Endothelial cell of umbilical vein (primary cell): ENCODE measurements at regions not wholly inside any gene's neighbourhood (a gene's known extent, or its start where the extent isn't known, plus 50 kb on each side); places are given as distances from the start of the nearest gene placed in this dataset.

ENCODE experiments used
- BruUV-seq: library from RNA; stranded (reverse); fragments of 400-500 nt; replicated peaks from 2 replicates; lab custom pipeline; 2021; lab: Mats Ljungman, UMichigan
- CTCF ChIA-PET: fragments of 300-600, 350-600 bp; sonication (Branson Sonifier 250); formaldehyde crosslinking; loops from one replicate; lab custom pipeline; 2021; ENCODE audit warnings: antibody characterized with exemption, inconsistent platforms; lab: Charles Lee
- POLR2A ChIA-PET: fragments of 300-600, 350-600 bp; sonication (Branson Sonifier 250); formaldehyde crosslinking; loops from one replicate; lab custom pipeline; 2021; ENCODE audit warnings: antibody characterized with exemption, inconsistent platforms; lab: Charles Lee
- DNase-seq: peaks from one replicate; pipeline ENCODE4 v3.0.0-alpha.2; 2011; ENCODE audit warnings: low read depth, low spot score
- FAIRE-seq: peaks from 2 replicates; lab custom pipeline; 2011; peaks lifted over from hg19 to GRCh38; lab: Jason Lieb, UNC
- H2AFZ ChIP-seq: 2 replicates; pipeline ENCODE4 v1.6.0; 2012; ENCODE audit warnings: low read depth, low read length, control low read depth, inconsistent platforms
- H3K27ac ChIP-seq: 2 replicates; pipeline ENCODE4 v1.5.1; 2011; ENCODE audit warnings: low read depth, mild to moderate bottlenecking, control low read depth, low read length, moderate library complexity; ENCODE audit not compliant: insufficient read depth
- H3K27me3 ChIP-seq, 2 experiments: 2 replicates each; pipeline versions ENCODE4 v1.6.0 to v1.6.1; 2011; ENCODE audit warnings: low read length in 2 of 2, mixed read lengths in 1 of 2; ENCODE audit not compliant: control insufficient read depth in 2 of 2, insufficient read depth in 2 of 2
- H3K36me3 ChIP-seq, 2 experiments: 2 replicates in 1 of 2; 3 replicates in 1 of 2; pipeline ENCODE4 v1.5.1; 2011; ENCODE audit warnings: low read length in 2 of 2, mild to moderate bottlenecking in 1 of 2, moderate library complexity in 1 of 2; ENCODE audit not compliant: control insufficient read depth in 2 of 2, insufficient read depth in 2 of 2; ENCODE audit errors: extremely low read depth in 1 of 2
- H3K4me1 ChIP-seq: 3 replicates; pipeline ENCODE4 v1.5.1; 2011; ENCODE audit warnings: mild to moderate bottlenecking, low read length; ENCODE audit not compliant: control insufficient read depth, insufficient read depth; ENCODE audit errors: extremely low read depth
- H3K4me2 ChIP-seq: 2 replicates; pipeline ENCODE4 v1.6.1; 2011; ENCODE audit warnings: low read length, control low read depth, mixed read lengths; ENCODE audit not compliant: insufficient read depth
- H3K4me3 ChIP-seq, 3 experiments: fragments of 200-600 bp in 1 of 3; sonication (generic), shearing (Covaris generic) in 1 of 3; replicated peaks in 1 of 3; 2 replicates each; pipeline ENCODE4 v1.5.1; 2011 to 2016; ENCODE audit warnings: control low read depth in 3 of 3, low read length in 3 of 3, mild to moderate bottlenecking in 2 of 3, inconsistent platforms in 1 of 3, low read depth in 1 of 3, moderate library complexity in 1 of 3; ENCODE audit not compliant: insufficient read depth in 1 of 3
- H3K79me2 ChIP-seq: 2 replicates; pipeline ENCODE4 v1.6.0; 2012; ENCODE audit warnings: low read length, inconsistent platforms; ENCODE audit not compliant: control insufficient read depth, insufficient read depth
- H3K9ac ChIP-seq: replicated peaks from 2 replicates; pipeline ENCODE3; 2011; ENCODE audit warnings: low read length, control low read depth; ENCODE audit not compliant: insufficient read depth; ENCODE audit errors: extremely low read depth
- H3K9me1 ChIP-seq: replicated peaks from 3 replicates; pipeline ENCODE4 v1.6.0; 2011; ENCODE audit warnings: mild to moderate bottlenecking, low read length; ENCODE audit not compliant: control insufficient read depth, insufficient read depth; ENCODE audit errors: extremely low read depth
- H3K9me3 ChIP-seq: replicated peaks from 2 replicates; pipeline ENCODE4 v1.5.1; 2012; ENCODE audit warnings: low read length, inconsistent platforms; ENCODE audit not compliant: control insufficient read depth, insufficient read depth
- H4K20me1 ChIP-seq: replicated peaks from 2 replicates; pipeline ENCODE3; 2011; ENCODE audit warnings: mild to moderate bottlenecking, low read length; ENCODE audit not compliant: control insufficient read depth, insufficient read depth; ENCODE audit errors: extremely low read depth
- CTCF ChIP-seq, 2 donors: IDR thresholded peaks; 1 replicate in 1 of 2; 2 replicates in 1 of 2; pipeline ENCODE4 v1.5.1; 2011; ENCODE audit warnings: low read length in 2 of 2, mild to moderate bottlenecking in 2 of 2, moderate library complexity in 2 of 2, control low read depth in 1 of 2, inconsistent platforms in 1 of 2, low read depth in 1 of 2; ENCODE audit not compliant: insufficient read depth in 1 of 2; ENCODE audit errors: extremely low read depth in 1 of 2
- EZH2 ChIP-seq: IDR thresholded peaks from 2 replicates; pipeline ENCODE4 v1.6.1; 2012; ENCODE audit warnings: borderline replicate concordance, low read depth, mild to moderate bottlenecking, moderate library complexity, low read length, inconsistent platforms; ENCODE audit not compliant: severe bottlenecking
- FOS ChIP-seq: IDR thresholded peaks from 2 replicates; pipeline ENCODE4 v1.6.1; 2011; ENCODE audit warnings: mild to moderate bottlenecking, low read length, moderate library complexity, borderline replicate concordance; ENCODE audit not compliant: insufficient read depth
- JUN ChIP-seq: IDR thresholded peaks from 2 replicates; pipeline ENCODE4 v1.6.1; 2011; ENCODE audit warnings: borderline replicate concordance, low read depth; ENCODE audit not compliant: insufficient read length, insufficient read depth
- MAX ChIP-seq: IDR thresholded peaks from 2 replicates; pipeline ENCODE4 v1.6.1; 2011; ENCODE audit not compliant: insufficient read depth, insufficient read length
- MYC ChIP-seq: IDR thresholded peaks from one replicate; pipeline ENCODE4 v1.6.1; 2011; ENCODE audit warnings: mild to moderate bottlenecking, low read depth, low read length
- POLR2AphosphoS5 ChIP-seq: IDR thresholded peaks from 2 replicates; pipeline ENCODE4 v1.6.1; 2012; ENCODE audit warnings: low read depth, mild to moderate bottlenecking, control low read depth, low read length, moderate library complexity; ENCODE audit not compliant: insufficient read depth
- dilution Hi-C: fragments of 300-500 bp; cut with MboI; formaldehyde crosslinking; loops from one replicate; pipeline ENCODE4 v1.15.0; 2019; ENCODE audit warnings: low sequenced_read_pairs; ENCODE audit not compliant: extremely low pct_ligation_motif_present
- intact Hi-C: fragments of 100-400 bp; cut with micrococcal nuclease; formaldehyde crosslinking; loops from one replicate; pipeline ENCODE4 v1.10.0; 2022

GRCh38 chr10:2866569-2866968 lies 200.8 kb upstream of the PFKP start:
- Histone ChIP-seq H2AFZ (no peak overlapping the region), H3K9ac (no peak overlapping the region), H3K9me1 (no peaks in the 10 kb centered on the region), H3K36me3 (no peaks in the 10 kb centered on the region), H3K27me3 (no peaks in the 10 kb centered on the region), H3K4me1 (no peaks in the 10 kb centered on the region), H3K9me3 (no peaks in the 10 kb centered on the region), H3K27ac (no peak overlapping the region), H3K4me3 (no peak overlapping the region), H4K20me1 (no peaks in the 10 kb centered on the region), H3K79me2 (no peaks in the 10 kb centered on the region), H3K4me2 (no peak overlapping the region)
- ChIA-PET POLR2A (no interaction called here), CTCF (no interaction called here)
- dilution Hi-C loops (no loop called here), intact Hi-C loops (no loop called here)
- BruUV-seq, result no TSS peak
- DNase-seq, result no peak
- TF ChIP-seq POLR2AphosphoS5, result no peak
- TF ChIP-seq FOS, result no peak
- TF ChIP-seq MAX, result no peak
- no peak for TF ChIP-seq CTCF (IDR thresholded peaks at IDR 0.05; ENCODE audit: extremely low read depth in 1 of 2, insufficient read depth in 1 of 2, low read depth in 1 of 2, low read length in 2 of 2)
- TF ChIP-seq MYC, result no peak
- no peak for TF ChIP-seq EZH2
- TF ChIP-seq JUN, result no peak
- FAIRE-seq, result no peak
